ENCODE measurements at regions not wholly inside any gene's neighbourhood (a gene's known extent, or its start where the extent isn't known, plus 50 kb on each side); places are given as distances from the start of the nearest gene placed in this dataset.

- Histone ChIP-seq H3F3A (ENCODE audit: insufficient read depth) (no peaks in the 10 kb centered on the region), H3K27me3 (ENCODE audit: low read length) (no peaks in the 10 kb centered on the region), H3K9ac (ENCODE audit: low read length) (no peak overlapping the region), H4K20me1 (ENCODE audit: low read depth, low read length) (no peaks in the 10 kb centered on the region), H3K4me2 (ENCODE audit: low read depth, low read length, poor library complexity, severe bottlenecking) (no peak overlapping the region), H2AFZ (ENCODE audit: low read depth, low read length, severe bottlenecking) (no peak overlapping the region), H3K79me2 (ENCODE audit: insufficient read depth, low read length) (no peaks in the 10 kb centered on the region), H3K9me2 (replicated peaks; ENCODE audit: insufficient read depth, low read length) (no peaks in the 10 kb centered on the region), H3K36me3 (ENCODE audit: low read length) (no peaks in the 10 kb centered on the region), H3K4me3 (ENCODE audit: insufficient read depth, low read length, poor library complexity, severe bottlenecking) (no peak overlapping the region), H3K27ac (ENCODE audit: low read depth, low read length) (no peak overlapping the region), H3K9me3 (ENCODE audit: insufficient read depth, low read length) (no peaks in the 10 kb centered on the region)
- no peak for TF ChIP-seq EZH2phosphoT487 (conservative IDR thresholded peaks at IDR 0.05; ENCODE audit: low read length)
- TF ChIP-seq, protein P1, sequence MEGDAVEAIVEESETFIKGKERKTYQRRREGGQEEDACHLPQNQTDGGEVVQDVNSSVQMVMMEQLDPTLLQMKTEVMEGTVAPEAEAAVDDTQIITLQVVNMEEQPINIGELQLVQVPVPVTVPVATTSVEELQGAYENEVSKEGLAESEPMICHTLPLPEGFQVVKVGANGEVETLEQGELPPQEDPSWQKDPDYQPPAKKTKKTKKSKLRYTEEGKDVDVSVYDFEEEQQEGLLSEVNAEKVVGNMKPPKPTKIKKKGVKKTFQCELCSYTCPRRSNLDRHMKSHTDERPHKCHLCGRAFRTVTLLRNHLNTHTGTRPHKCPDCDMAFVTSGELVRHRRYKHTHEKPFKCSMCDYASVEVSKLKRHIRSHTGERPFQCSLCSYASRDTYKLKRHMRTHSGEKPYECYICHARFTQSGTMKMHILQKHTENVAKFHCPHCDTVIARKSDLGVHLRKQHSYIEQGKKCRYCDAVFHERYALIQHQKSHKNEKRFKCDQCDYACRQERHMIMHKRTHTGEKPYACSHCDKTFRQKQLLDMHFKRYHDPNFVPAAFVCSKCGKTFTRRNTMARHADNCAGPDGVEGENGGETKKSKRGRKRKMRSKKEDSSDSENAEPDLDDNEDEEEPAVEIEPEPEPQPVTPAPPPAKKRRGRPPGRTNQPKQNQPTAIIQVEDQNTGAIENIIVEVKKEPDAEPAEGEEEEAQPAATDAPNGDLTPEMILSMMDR (IDR thresholded peaks at IDR 0.05; ENCODE audit: insufficient read depth, low read length, poor library complexity, severe bottlenecking): no peak
Measured at GRCh38 chr3:124584552-124585391, 145.5 kb upstream of the UMPS start.

DNA sequence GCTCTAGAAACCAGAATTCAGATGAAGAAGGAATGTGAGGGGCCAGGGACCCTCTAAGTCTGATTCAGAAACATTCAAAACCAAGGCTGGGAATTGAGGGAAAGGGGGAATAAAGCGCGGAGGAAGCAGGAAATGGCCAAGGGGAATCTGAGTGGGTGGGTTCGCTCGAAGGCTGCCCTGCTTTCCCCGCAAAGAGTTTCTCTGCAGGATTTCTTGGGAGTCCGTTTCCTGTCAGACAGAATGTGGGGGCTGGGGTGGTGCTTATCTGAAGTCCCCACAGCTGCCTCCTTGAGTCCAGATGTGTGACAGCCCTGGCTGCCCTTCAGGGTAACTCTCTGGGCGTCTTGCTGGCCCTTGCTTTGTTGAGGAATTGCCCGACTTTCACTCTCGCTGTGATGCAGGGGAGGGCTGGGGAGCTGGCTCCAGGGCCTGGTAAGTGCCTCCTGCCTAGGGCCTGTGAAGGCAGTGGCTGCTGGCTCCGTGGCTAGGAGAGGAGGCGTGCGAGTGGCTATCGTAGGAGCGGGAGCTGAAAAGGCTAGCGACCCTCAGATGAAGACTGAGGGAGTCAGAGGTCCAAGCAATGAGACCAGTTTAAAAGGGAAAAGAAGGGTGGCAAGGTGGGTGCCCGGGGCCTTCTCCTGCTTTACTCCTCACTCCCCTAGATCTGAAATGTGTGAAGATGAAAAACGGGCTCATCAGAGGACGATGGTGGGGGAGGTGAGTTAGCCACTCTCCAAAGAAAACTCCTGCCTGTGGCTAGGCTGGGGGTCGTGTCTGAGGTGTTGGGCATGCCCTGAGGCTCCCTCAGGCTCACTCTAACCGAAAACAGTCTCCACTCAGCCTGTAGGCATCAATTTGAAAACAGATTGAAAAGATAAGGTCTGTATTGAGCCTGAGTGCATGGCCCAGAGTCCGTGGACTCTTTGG is 143.9 kb upstream of the UMPS start:
- Histone ChIP-seq H3K4me2 (ENCODE audit: low read depth, low read length, poor library complexity, severe bottlenecking) (no peak overlapping the region), H3F3A (ENCODE audit: insufficient read depth) (no peaks in the 10 kb centered on the region), H3K27me3 (ENCODE audit: low read length) (no peaks in the 10 kb centered on the region), H4K20me1 (ENCODE audit: low read depth, low read length) (no peaks in the 10 kb centered on the region), H3K79me2 (ENCODE audit: insufficient read depth, low read length) (no peaks in the 10 kb centered on the region), H3K4me3 (ENCODE audit: insufficient read depth, low read length, poor library complexity, severe bottlenecking) (no peak overlapping the region), H3K9ac (ENCODE audit: low read length) (no peak overlapping the region), H3K9me3 (ENCODE audit: insufficient read depth, low read length) (no peaks in the 10 kb centered on the region), H2AFZ (ENCODE audit: low read depth, low read length, severe bottlenecking) (no peak overlapping the region), H3K36me3 (ENCODE audit: low read length) (no peaks in the 10 kb centered on the region), H3K27ac (ENCODE audit: low read depth, low read length) (no peak overlapping the region), H3K9me2 (replicated peaks; ENCODE audit: insufficient read depth, low read length) (no peaks in the 10 kb centered on the region)
- no peak for TF ChIP-seq EZH2phosphoT487 (conservative IDR thresholded peaks at IDR 0.05; ENCODE audit: low read length)
- TF ChIP-seq, protein P1 (IDR thresholded peaks at IDR 0.05; ENCODE audit: insufficient read depth, low read length, poor library complexity, severe bottlenecking): no peak

- Histone ChIP-seq H3K4me3 (ENCODE audit: insufficient read depth, low read length, poor library complexity, severe bottlenecking) (no peak overlapping the region), H4K20me1 (ENCODE audit: low read depth, low read length) (no peaks in the 10 kb centered on the region), H3K27ac (ENCODE audit: low read depth, low read length) (no peak overlapping the region), H3K9ac (ENCODE audit: low read length) (no peak overlapping the region), H3K27me3 (ENCODE audit: low read length) (no peaks in the 10 kb centered on the region), H3K9me2 (replicated peaks; ENCODE audit: insufficient read depth, low read length) (no peaks in the 10 kb centered on the region), H3K4me2 (ENCODE audit: low read depth, low read length, poor library complexity, severe bottlenecking) (no peak overlapping the region), H3K36me3 (ENCODE audit: low read length) (no peaks in the 10 kb centered on the region), H3F3A (ENCODE audit: insufficient read depth) (no peaks in the 10 kb centered on the region), H2AFZ (ENCODE audit: low read depth, low read length, severe bottlenecking) (no peak overlapping the region), H3K79me2 (ENCODE audit: insufficient read depth, low read length) (no peaks in the 10 kb centered on the region), H3K9me3 (ENCODE audit: insufficient read depth, low read length) (no peaks in the 10 kb centered on the region)
- TF ChIP-seq, protein P1 (IDR thresholded peaks at IDR 0.05; ENCODE audit: insufficient read depth, low read length, poor library complexity, severe bottlenecking): no peak
- no peak for TF ChIP-seq EZH2phosphoT487 (conservative IDR thresholded peaks at IDR 0.05; ENCODE audit: low read length)
Measured at GRCh38 chr3:124587053-124587408, 143.2 kb upstream of the UMPS start.

Measured in SU-DHL-6 (cell line).